H9 (cell line): ENCODE measurements at regions not wholly inside any gene's neighbourhood (a gene's known extent, or its start where the extent isn't known, plus 50 kb on each side); places are given as distances from the start of the nearest gene placed in this dataset.

ENCODE experiments used
- DNase-seq: peaks from one replicate; pipeline ENCODE4 v3.0.0-alpha.2; 2017
- H2AFZ ChIP-seq: one replicate; pipeline ENCODE4 v1.6.1; 2013; ENCODE audit warnings: mild to moderate bottlenecking, low read length, control low read depth, moderate library complexity
- H2AK5ac ChIP-seq: 2 replicates; pipeline ENCODE4 v1.6.1; 2013; ENCODE audit warnings: low read length, control low read depth, mixed read lengths; ENCODE audit not compliant: insufficient read length
- H2BK120ac ChIP-seq: one replicate; pipeline ENCODE4 v1.6.1; 2013; ENCODE audit warnings: low read depth, mild to moderate bottlenecking, low read length, control low read depth, inconsistent platforms; ENCODE audit not compliant: poor library complexity, severe bottlenecking
- H2BK12ac ChIP-seq: 2 replicates; pipeline ENCODE4 v1.6.1; 2013; ENCODE audit warnings: low read length, control low read depth, mixed read lengths, low read depth; ENCODE audit not compliant: insufficient read length
- H2BK15ac ChIP-seq: 2 replicates; pipeline ENCODE4 v1.6.1; 2013; ENCODE audit warnings: low read depth, low read length, control low read depth
- H2BK20ac ChIP-seq: one replicate; pipeline ENCODE4 v1.6.1; 2013; ENCODE audit warnings: low read depth, mild to moderate bottlenecking, low read length, control low read depth, inconsistent platforms; ENCODE audit not compliant: poor library complexity, severe bottlenecking
- H2BK5ac ChIP-seq: 2 replicates; pipeline ENCODE4 v1.6.1; 2013; ENCODE audit warnings: low read length, control low read depth, mixed read lengths; ENCODE audit not compliant: insufficient read length
- H3K14ac ChIP-seq: 2 replicates; pipeline ENCODE4 v1.6.1; 2013; ENCODE audit warnings: low read length, control low read depth; ENCODE audit not compliant: insufficient read depth
- H3K18ac ChIP-seq: 2 replicates; pipeline ENCODE4 v1.6.1; 2013; ENCODE audit warnings: low read depth, mild to moderate bottlenecking, mixed read lengths, low read length, control low read depth; ENCODE audit not compliant: insufficient read length
- H3K23ac ChIP-seq: 2 replicates; pipeline ENCODE4 v1.6.1; 2013; ENCODE audit warnings: low read length, control low read depth, mixed read lengths, low read depth; ENCODE audit not compliant: insufficient read length
- H3K23me2 ChIP-seq: 2 replicates; pipeline ENCODE4 v1.6.1; 2013; ENCODE audit warnings: low read depth, mild to moderate bottlenecking, mixed read lengths, low read length, control low read depth; ENCODE audit not compliant: insufficient read length, poor library complexity, severe bottlenecking
- H3K27ac ChIP-seq: 2 replicates; pipeline ENCODE4 v1.5.1; 2013; ENCODE audit warnings: low read length, control low read depth, mixed read lengths, low read depth; ENCODE audit not compliant: insufficient read length
- H3K27me3 ChIP-seq: 2 replicates; pipeline ENCODE4 v1.6.1; 2013; ENCODE audit warnings: low read length, control low read depth, inconsistent platforms; ENCODE audit not compliant: insufficient read depth
- H3K4ac ChIP-seq: 2 replicates; pipeline ENCODE4 v1.6.1; 2013; ENCODE audit warnings: low read depth, mild to moderate bottlenecking, control low read depth, inconsistent platforms, low read length, moderate library complexity
- H3K4me1 ChIP-seq: 2 replicates; pipeline ENCODE4 v1.6.1; 2013; ENCODE audit warnings: low read length, control low read depth, inconsistent platforms; ENCODE audit not compliant: insufficient read depth
- H3K4me2 ChIP-seq: 2 replicates; pipeline ENCODE4 v1.6.1; 2013; ENCODE audit warnings: low read length, control low read depth, mixed read lengths; ENCODE audit not compliant: insufficient read length, insufficient read depth
- H3K56ac ChIP-seq: 2 replicates; pipeline ENCODE4 v1.6.1; 2013; ENCODE audit warnings: low read depth, mild to moderate bottlenecking, mixed read lengths, low read length, control low read depth; ENCODE audit not compliant: insufficient read length
- H3K79me1 ChIP-seq: 2 replicates; pipeline ENCODE4 v1.6.1; 2013; ENCODE audit warnings: low read depth, mild to moderate bottlenecking, moderate library complexity, low read length, control low read depth, inconsistent platforms; ENCODE audit not compliant: insufficient read depth, poor library complexity, severe bottlenecking
- H3K79me2 ChIP-seq: 2 replicates; pipeline ENCODE4 v1.6.1; 2013; ENCODE audit warnings: low read length, control low read depth, inconsistent platforms; ENCODE audit not compliant: insufficient read depth
- H3K9ac ChIP-seq: 2 replicates; pipeline ENCODE4 v1.6.1; 2013; ENCODE audit warnings: low read length, control low read depth, mixed read lengths; ENCODE audit not compliant: insufficient read length; ENCODE audit errors: extremely low read depth
- H3K9me3 ChIP-seq: one replicate; pipeline ENCODE4 v1.6.1; 2013; ENCODE audit warnings: low read depth, low read length, inconsistent platforms; ENCODE audit not compliant: control insufficient read depth
- H3T11ph ChIP-seq: one replicate; pipeline ENCODE4 v1.6.1; 2013; ENCODE audit warnings: mild to moderate bottlenecking, low read length, control low read depth, inconsistent platforms
- H4K20me1 ChIP-seq: one replicate; pipeline ENCODE4 v1.6.1; 2013; ENCODE audit not compliant: control insufficient read depth, insufficient read length, insufficient read depth
- H4K5ac ChIP-seq: 2 replicates; pipeline ENCODE4 v1.6.1; 2013; ENCODE audit warnings: low read depth, mild to moderate bottlenecking, mixed read lengths, low read length, control low read depth; ENCODE audit not compliant: insufficient read length
- H4K8ac ChIP-seq: replicated peaks from 2 replicates; pipeline ENCODE4 v1.6.1; 2013; ENCODE audit warnings: low read length, control low read depth, mixed read lengths, low read depth; ENCODE audit not compliant: insufficient read length
- H4K91ac ChIP-seq: 2 replicates; pipeline ENCODE4 v1.6.1; 2013; ENCODE audit warnings: low read depth, mild to moderate bottlenecking, moderate library complexity, mixed read lengths, low read length, control low read depth; ENCODE audit not compliant: insufficient read length
- H3K27ac Mint-ChIP-seq, 3 experiments: 2 replicates in 2 of 3; 3 replicates in 1 of 3; pipeline ENCODE4 v1.8.0; 2020 to 2021; ENCODE audit warnings: mixed read lengths in 3 of 3, mild to moderate bottlenecking in 1 of 3, moderate library complexity in 1 of 3
- H3K27me3 Mint-ChIP-seq: 2 replicates; pipeline ENCODE4 v1.8.0; 2021; ENCODE audit warnings: low read depth, mild to moderate bottlenecking, moderate library complexity, mixed read lengths
- H3K36me3 Mint-ChIP-seq, 3 experiments: 2 replicates in 2 of 3; 3 replicates in 1 of 3; pipeline ENCODE4 v1.8.0; 2020 to 2021; ENCODE audit warnings: low read depth in 3 of 3, mixed read lengths in 3 of 3; ENCODE audit not compliant: insufficient read depth in 1 of 3
- H3K4me1 Mint-ChIP-seq, 2 experiments: 2 replicates each; pipeline ENCODE4 v1.8.0; 2020; ENCODE audit warnings: mixed read lengths in 2 of 2
- H3K4me3 Mint-ChIP-seq, 2 experiments: 2 replicates in 1 of 2; 3 replicates in 1 of 2; pipeline ENCODE4 v1.8.0; 2020 to 2021; ENCODE audit warnings: mild to moderate bottlenecking in 2 of 2, mixed read lengths in 2 of 2, moderate library complexity in 1 of 2
- H3K9me3 Mint-ChIP-seq, 2 experiments: 2 replicates in 1 of 2; 3 replicates in 1 of 2; pipeline ENCODE4 v1.8.0; 2020; ENCODE audit warnings: mild to moderate bottlenecking in 2 of 2, mixed read lengths in 2 of 2, moderate library complexity in 1 of 2
- CTCF ChIP-seq: fragments of 200-600 bp; sonication (generic); conservative IDR thresholded peaks from 3 replicates; pipeline ENCODE4 v1.8.0; 2021; ENCODE audit warnings: antibody characterized with exemption, mild to moderate bottlenecking

DNA sequence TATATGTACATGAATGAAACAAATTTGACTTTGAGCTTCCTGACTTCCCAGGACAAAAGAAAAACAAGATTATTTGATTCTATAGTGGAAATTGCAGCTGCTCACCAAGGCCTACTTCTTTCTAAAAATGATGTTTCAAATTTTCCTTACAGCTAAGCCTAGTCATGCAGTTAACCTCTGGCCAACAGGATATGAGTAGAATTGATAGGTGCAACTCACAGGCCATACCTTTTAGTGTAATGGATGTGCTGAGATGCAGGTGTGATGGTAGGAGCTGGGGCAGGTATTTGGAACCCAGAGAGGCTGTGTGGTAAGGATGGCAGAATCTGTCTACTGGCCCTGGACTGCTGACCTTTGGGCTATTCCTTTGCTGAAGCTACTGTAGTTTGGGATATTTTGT lies 230.9 kb upstream of the PREP start:
- no peaks in the 10 kb centered on the region for H3K23me2 ChIP-seq
- H3K36me3 Mint-ChIP-seq = no peaks in the 10 kb centered on the region
- no peaks in the 10 kb centered on the region for H4K20me1 ChIP-seq
- no peaks in the 10 kb centered on the region; the same call in none of the 2 replicates for H3K27me3 Mint-ChIP-seq
- no peak overlapping the region for H3K27ac Mint-ChIP-seq
- H4K5ac ChIP-seq = no peak overlapping the region
- H2BK120ac ChIP-seq = no peak overlapping the region
- no peak for TF ChIP-seq CTCF
- peaks cover 0 to 4% of the 10 kb centered on the region in 2 experiments; a peak in 2 of 5 replicates for H3K9me3 Mint-ChIP-seq
- H3K9ac ChIP-seq = no peak overlapping the region
- H2BK5ac ChIP-seq = no peak overlapping the region
- H2AK5ac ChIP-seq = no peak overlapping the region
- no peak overlapping the region for H3K23ac ChIP-seq
- H3K4me2 ChIP-seq = no peak overlapping the region
- no peak overlapping the region for H3T11ph ChIP-seq
- H4K8ac ChIP-seq = no peak overlapping the region
- no peak overlapping the region for H4K91ac ChIP-seq
- no peaks in the 10 kb centered on the region for H3K27me3 ChIP-seq
- H3K18ac ChIP-seq = no peak overlapping the region
- no peak overlapping the region for H3K4ac ChIP-seq
- no peak overlapping the region for H2AFZ ChIP-seq
- H3K79me2 ChIP-seq = no peaks in the 10 kb centered on the region
- peaks cover 2 to 3% of the 10 kb centered on the region in 2 experiments; a peak in 2 of 4 replicates for H3K4me1 Mint-ChIP-seq
- H3K27ac ChIP-seq = no peak overlapping the region
- H2BK15ac ChIP-seq = no peak overlapping the region
- H2BK12ac ChIP-seq = no peak overlapping the region
- H3K4me1 ChIP-seq = no peaks in the 10 kb centered on the region
- H2BK20ac ChIP-seq = no peak overlapping the region
- H3K79me1 ChIP-seq = no peaks in the 10 kb centered on the region
- no peaks in the 10 kb centered on the region for H3K9me3 ChIP-seq
- H3K56ac ChIP-seq = no peak overlapping the region
- H3K14ac ChIP-seq = no peak overlapping the region
- no peak for DNase-seq
- H3K4me3 Mint-ChIP-seq = no peak overlapping the region
